Liver (tissue), 8 donors: ENCODE measurements at regions not wholly inside any gene's neighbourhood (a gene's known extent, or its start where the extent isn't known, plus 50 kb on each side); places are given as distances from the start of the nearest gene placed in this dataset.

Experiments
- DNase-seq: peaks from one replicate; pipeline ENCODE4 v3.0.0-alpha.2; 2017; ENCODE audit warnings: low spot score
- H3K27ac ChIP-seq, 2 donors: one replicate each; pipeline ENCODE4 v1.7.0; 2013; ENCODE audit warnings: inconsistent platforms in 2 of 2, low read length in 2 of 2, control low read depth in 1 of 2, low read depth in 1 of 2, mild to moderate bottlenecking in 1 of 2
- H3K27me3 ChIP-seq, 4 donors: one replicate each; pipeline versions ENCODE4 v1.6.1 to v1.7.0; 2013; ENCODE audit warnings: low read length in 3 of 4, inconsistent platforms in 1 of 4, mild to moderate bottlenecking in 1 of 4, moderate library complexity in 1 of 4; ENCODE audit not compliant: control insufficient read depth in 4 of 4, insufficient read depth in 4 of 4
- H3K36me3 ChIP-seq, 4 donors: one replicate each; pipeline versions ENCODE4 v1.6.1 to v1.7.0; 2013; ENCODE audit warnings: low read length in 3 of 4, mild to moderate bottlenecking in 3 of 4, low read depth in 1 of 4, moderate library complexity in 1 of 4; ENCODE audit not compliant: control insufficient read depth in 4 of 4, insufficient read depth in 3 of 4
- H3K4me1 ChIP-seq, 4 donors: one replicate each; pipeline versions ENCODE4 v1.6.1 to v1.7.0; 2013; ENCODE audit warnings: low read length in 3 of 4, mild to moderate bottlenecking in 3 of 4, moderate library complexity in 1 of 4; ENCODE audit not compliant: control insufficient read depth in 4 of 4, insufficient read depth in 4 of 4
- H3K4me3 ChIP-seq, 3 donors: one replicate each; pipeline versions ENCODE4 v1.6.1 to v1.7.0; 2013; ENCODE audit warnings: low read length in 3 of 3, control low read depth in 1 of 3, low read depth in 1 of 3, mild to moderate bottlenecking in 1 of 3
- H3K9ac ChIP-seq, 2 donors: one replicate each; pipeline ENCODE4 v1.7.0; 2013; ENCODE audit warnings: low read length in 2 of 2, mild to moderate bottlenecking in 2 of 2, moderate library complexity in 2 of 2, control low read depth in 1 of 2, low read depth in 1 of 2
- H3K9me3 ChIP-seq, 4 donors: one replicate each; pipeline versions ENCODE4 v1.6.1 to v1.7.0; 2013; ENCODE audit warnings: low read length in 3 of 4; ENCODE audit not compliant: control insufficient read depth in 4 of 4
- EGR1 ChIP-seq, 2 donors: IDR thresholded peaks; 2 replicates each; pipeline ENCODE4 v1.6.1; 2016 to 2018; ENCODE audit warnings: antibody characterized with exemption in 2 of 2, low read depth in 2 of 2
- FOXA1 ChIP-seq: IDR thresholded peaks from 2 replicates; pipeline ENCODE4 v1.6.1; 2016; ENCODE audit warnings: antibody characterized with exemption
- GABPA ChIP-seq, 2 donors: IDR thresholded peaks in 1 of 2; conservative IDR thresholded peaks in 1 of 2; 2 replicates each; pipeline ENCODE4 v1.6.1; 2016; ENCODE audit warnings: antibody characterized with exemption in 2 of 2, mild to moderate bottlenecking in 1 of 2, moderate library complexity in 1 of 2
- HNF4A ChIP-seq, 2 donors: conservative IDR thresholded peaks; 2 replicates each; pipeline ENCODE4 v1.6.1; 2016; ENCODE audit warnings: antibody characterized with exemption in 2 of 2, mild to moderate bottlenecking in 2 of 2
- HNF4G ChIP-seq: IDR thresholded peaks from 2 replicates; pipeline ENCODE4 v1.6.1; 2016; ENCODE audit warnings: antibody characterized with exemption
- JUND ChIP-seq, 2 donors: IDR thresholded peaks; 2 replicates each; pipeline ENCODE4 v1.6.1; 2016; ENCODE audit warnings: antibody characterized with exemption in 2 of 2
- NR2F2 ChIP-seq: IDR thresholded peaks from 2 replicates; pipeline ENCODE4 v1.6.1; 2016; ENCODE audit warnings: antibody characterized with exemption
- RAD21 ChIP-seq, 2 donors: IDR thresholded peaks; 2 replicates each; pipeline ENCODE4 v1.6.1; 2016; ENCODE audit warnings: antibody characterized with exemption in 2 of 2, mild to moderate bottlenecking in 2 of 2
- SP1 ChIP-seq: IDR thresholded peaks from 2 replicates; pipeline ENCODE4 v1.6.1; 2018; ENCODE audit warnings: antibody characterized with exemption, mild to moderate bottlenecking
- TAF1 ChIP-seq: conservative IDR thresholded peaks from 2 replicates; pipeline ENCODE4 v1.6.1; 2016; ENCODE audit warnings: antibody characterized with exemption, mild to moderate bottlenecking
- WGBS: extraction: QIAGEN DNeasy Blood & Tissue Kit; methylation state at CpG from one replicate; pipeline ENCODE4 v1.1.7; 2013; 5-methylcytosine and 5-hydroxymethylcytosine counted together
- TF ChIP-seq, protein P1 (sequence below): fragments of 150-350 bp; IDR thresholded peaks from 2 replicates; pipeline ENCODE4 v1.5.1; 2017; ENCODE audit warnings: improper control_type of control experiment, low read depth, low read length; ENCODE audit not compliant: missing input control
- TF ChIP-seq, protein P2 (sequence below): IDR thresholded peaks from 2 replicates; pipeline ENCODE4 v1.6.1; 2016; ENCODE audit warnings: antibody characterized with exemption
- TF ChIP-seq, protein P3 (sequence below): IDR thresholded peaks from 2 replicates; pipeline ENCODE4 v1.6.1; 2016; ENCODE audit warnings: antibody characterized with exemption
- donor health status: healthy.
- donor health status: healthy.
- donor health status: healthy.
- donor health status: healthy.
- donor health status: healthy.

DNA sequence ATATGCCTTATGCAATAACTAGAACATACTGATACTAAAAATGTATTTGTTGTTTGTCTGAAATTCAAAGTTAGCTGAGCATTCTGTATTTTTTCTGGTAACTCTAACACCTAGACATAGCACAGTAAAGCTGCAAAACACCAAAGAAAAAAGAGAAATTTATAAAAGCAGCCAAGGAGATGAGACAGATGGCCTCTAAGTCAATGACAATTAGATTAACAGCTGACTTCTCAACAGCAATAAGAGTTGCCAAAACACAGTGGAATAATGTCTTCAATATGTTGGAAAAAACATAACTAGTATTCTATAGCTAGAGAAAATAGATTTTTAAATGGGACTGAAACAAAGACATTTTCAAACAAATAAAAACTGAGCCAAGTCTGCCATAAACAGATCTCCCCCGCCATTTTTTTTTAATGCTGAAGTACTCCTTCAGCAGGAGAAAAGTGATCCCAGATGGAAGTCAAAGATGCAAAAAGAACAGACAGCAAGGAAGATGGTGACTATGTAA is 81.3 kb downstream of the SYF2 start (continued):
- TF ChIP-seq, protein P1, sequence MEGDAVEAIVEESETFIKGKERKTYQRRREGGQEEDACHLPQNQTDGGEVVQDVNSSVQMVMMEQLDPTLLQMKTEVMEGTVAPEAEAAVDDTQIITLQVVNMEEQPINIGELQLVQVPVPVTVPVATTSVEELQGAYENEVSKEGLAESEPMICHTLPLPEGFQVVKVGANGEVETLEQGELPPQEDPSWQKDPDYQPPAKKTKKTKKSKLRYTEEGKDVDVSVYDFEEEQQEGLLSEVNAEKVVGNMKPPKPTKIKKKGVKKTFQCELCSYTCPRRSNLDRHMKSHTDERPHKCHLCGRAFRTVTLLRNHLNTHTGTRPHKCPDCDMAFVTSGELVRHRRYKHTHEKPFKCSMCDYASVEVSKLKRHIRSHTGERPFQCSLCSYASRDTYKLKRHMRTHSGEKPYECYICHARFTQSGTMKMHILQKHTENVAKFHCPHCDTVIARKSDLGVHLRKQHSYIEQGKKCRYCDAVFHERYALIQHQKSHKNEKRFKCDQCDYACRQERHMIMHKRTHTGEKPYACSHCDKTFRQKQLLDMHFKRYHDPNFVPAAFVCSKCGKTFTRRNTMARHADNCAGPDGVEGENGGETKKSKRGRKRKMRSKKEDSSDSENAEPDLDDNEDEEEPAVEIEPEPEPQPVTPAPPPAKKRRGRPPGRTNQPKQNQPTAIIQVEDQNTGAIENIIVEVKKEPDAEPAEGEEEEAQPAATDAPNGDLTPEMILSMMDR, result no peak
- TF ChIP-seq JUND (IDR thresholded peaks at IDR 0.05), result no peak
- TF ChIP-seq SP1, result no peak
- no peak for TF ChIP-seq TAF1
- no peak for TF ChIP-seq FOXA1
- TF ChIP-seq HNF4G, result no peak
- TF ChIP-seq, protein P2, sequence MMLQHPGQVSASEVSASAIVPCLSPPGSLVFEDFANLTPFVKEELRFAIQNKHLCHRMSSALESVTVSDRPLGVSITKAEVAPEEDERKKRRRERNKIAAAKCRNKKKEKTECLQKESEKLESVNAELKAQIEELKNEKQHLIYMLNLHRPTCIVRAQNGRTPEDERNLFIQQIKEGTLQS, result no peak
- TF ChIP-seq, protein P3, sequence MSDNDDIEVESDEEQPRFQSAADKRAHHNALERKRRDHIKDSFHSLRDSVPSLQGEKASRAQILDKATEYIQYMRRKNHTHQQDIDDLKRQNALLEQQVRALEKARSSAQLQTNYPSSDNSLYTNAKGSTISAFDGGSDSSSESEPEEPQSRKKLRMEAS, result no peak

DNA sequence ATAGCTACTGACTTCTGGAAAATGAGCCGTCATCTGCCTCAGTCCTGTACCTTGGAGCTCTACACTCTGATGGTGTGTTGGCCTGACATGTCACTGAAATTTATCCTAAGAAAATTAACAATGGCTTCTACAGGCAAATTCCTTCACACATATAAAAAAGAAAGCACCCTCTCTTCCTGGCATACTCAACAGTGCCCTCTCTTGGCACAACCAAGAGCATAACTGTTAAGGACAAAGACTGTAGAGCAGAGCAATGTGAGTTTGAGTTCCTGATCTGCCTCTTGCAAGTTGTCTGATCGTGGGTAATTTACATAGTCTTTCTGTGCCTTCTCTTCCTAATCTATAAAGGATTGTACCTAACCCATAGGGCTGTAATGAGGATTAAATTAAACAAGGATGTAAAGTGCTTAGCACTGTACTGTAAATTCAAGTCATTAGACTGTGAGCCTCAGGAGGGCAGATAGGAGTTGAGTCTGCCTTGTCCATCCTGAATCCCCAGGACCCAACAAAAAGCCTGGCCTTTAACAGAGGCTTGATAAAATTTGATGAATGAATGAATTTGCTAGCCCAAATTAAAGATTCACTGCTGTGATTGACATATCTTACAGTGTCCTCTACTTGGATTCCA is 83.5 kb downstream of the SYF2 start:
- Histone ChIP-seq H3K4me1 (no peaks in the 10 kb centered on the region), H3K9ac (no peak overlapping the region), H3K36me3 (no peaks in the 10 kb centered on the region), H3K27me3 (no peaks in the 10 kb centered on the region), H3K9me3 (no peaks in the 10 kb centered on the region), H3K27ac (no peak overlapping the region), H3K4me3 (no peak overlapping the region)
- no peak for TF ChIP-seq EGR1 (IDR thresholded peaks at IDR 0.05; ENCODE audit: low read depth in 2 of 2)
- peak; percentile 50 to 63 for TF ChIP-seq RAD21 (IDR thresholded peaks at IDR 0.05)
- TF ChIP-seq, protein P3, result no peak
- TF ChIP-seq NR2F2, result no peak
- no peak for TF ChIP-seq GABPA (IDR thresholded peaks at IDR 0.05 in 1 of 2, conservative IDR thresholded peaks at IDR 0.05 in 1 of 2)
- TF ChIP-seq, protein P1, result peak; percentile 22
- TF ChIP-seq JUND (IDR thresholded peaks at IDR 0.05), result no peak
- WGBS, result 52% methylated on average over 2 of the region's 2 CpGs
- no peak for DNase-seq

- Histone ChIP-seq H3K9ac (no peak overlapping the region), H3K27me3 (no peaks in the 10 kb centered on the region), H3K27ac (no peak overlapping the region), H3K9me3 (no peaks in the 10 kb centered on the region), H3K4me3 (no peak overlapping the region), H3K4me1 (no peaks in the 10 kb centered on the region), H3K36me3 (no peaks in the 10 kb centered on the region)
- 79% methylated on average over 15 of the region's 15 CpGs for WGBS
- TF ChIP-seq RAD21 (IDR thresholded peaks at IDR 0.05) (no peak), HNF4A (conservative IDR thresholded peaks at IDR 0.05) (no peak)
- no peak for DNase-seq
Measured at GRCh38 chr1:25146451-25146855, 85.8 kb downstream of the SYF2 start.
